ENCODE measurements at regions not wholly inside any gene's neighbourhood (a gene's known extent, or its start where the extent isn't known, plus 50 kb on each side); places are given as distances from the start of the nearest gene placed in this dataset.

- TF ChIP-seq CTCF (IDR thresholded peaks at IDR 0.05) (no peak), POLR2A (IDR thresholded peaks at IDR 0.05) (no peak)
Measured at GRCh38 chr9:107614765-107615164, 125.2 kb upstream of the KLF4 start.

All from adrenal gland (tissue), 5 donors.